ENCODE measurements at regions not wholly inside any gene's neighbourhood (a gene's known extent, or its start where the extent isn't known, plus 50 kb on each side); places are given as distances from the start of the nearest gene placed in this dataset.

DNA sequence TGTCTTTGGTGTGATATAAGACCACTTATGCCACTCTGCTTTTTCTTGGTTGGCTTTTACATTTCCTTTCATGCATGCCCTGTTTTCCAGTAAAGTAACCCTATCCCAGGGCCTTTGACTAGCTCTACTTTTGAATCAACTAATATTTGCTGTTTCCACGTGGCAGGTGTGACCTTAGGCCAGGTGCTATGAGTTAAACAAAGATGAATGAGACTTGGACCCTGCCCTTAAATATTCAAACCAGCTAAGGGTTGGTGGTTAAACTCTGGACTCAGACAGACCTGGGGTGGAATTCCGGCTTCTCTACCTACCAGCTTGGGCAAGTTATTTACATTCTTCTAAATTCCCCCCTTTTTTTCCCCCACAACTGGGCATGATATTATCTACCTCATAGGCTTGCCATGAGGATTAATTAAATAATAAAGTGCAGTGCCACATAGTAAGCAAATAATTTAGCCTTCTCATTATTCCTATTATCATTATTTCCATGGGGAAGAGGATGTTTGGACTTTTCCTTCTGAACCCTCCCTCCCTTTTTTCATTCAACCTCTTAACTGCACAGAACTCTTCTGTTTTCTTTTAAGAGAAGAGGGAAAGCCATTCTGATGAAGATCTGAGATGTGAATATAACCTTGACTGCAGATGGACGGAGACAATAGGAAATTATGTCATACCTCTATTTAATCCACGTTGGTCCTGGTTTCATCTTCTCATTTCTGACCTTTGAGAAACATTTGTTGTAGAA is 143.6 kb upstream of the TNFAIP3 start:
- DNase-seq, result no peak
- no peaks in the 10 kb centered on the region for H3K27me3 ChIP-seq (ENCODE audit: low read depth)
- no peak for TF ChIP-seq CTCF (IDR thresholded peaks at IDR 0.05)
- H3K36me3 ChIP-seq, result no peaks in the 10 kb centered on the region
- H3K4me3 ChIP-seq, result no peak overlapping the region
- H3K27ac ChIP-seq, result no peak overlapping the region
- no peaks in the 10 kb centered on the region for H3K9me3 ChIP-seq
- no peak for ATAC-seq
- intact Hi-C loops (cut with DNase I), result no loop called here
- peaks cover 6% of the 10 kb centered on the region for H3K4me1 ChIP-seq

DNA sequence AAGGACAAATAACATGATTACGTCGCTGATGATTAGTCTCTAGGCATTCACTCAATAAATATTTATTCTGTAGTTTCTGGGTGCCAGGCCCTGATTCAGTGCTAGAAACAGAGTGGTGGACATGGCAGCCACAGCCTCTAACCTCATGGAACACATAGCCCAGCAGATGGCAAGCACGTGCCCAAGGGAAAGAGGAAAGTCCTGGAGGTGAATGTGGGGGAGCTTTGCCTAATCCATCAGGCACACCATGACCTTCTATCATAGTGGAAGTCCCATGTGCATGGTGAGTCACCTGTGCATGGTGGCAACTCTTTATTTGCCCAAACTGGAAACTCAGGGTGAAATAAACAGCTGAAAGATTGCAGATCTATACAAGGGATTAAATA is 143.0 kb upstream of the TNFAIP3 start:
- TF ChIP-seq CTCF (IDR thresholded peaks at IDR 0.05), result no peak
- no peak for ATAC-seq
- Histone ChIP-seq H3K4me3 (no peak overlapping the region), H3K9me3 (no peaks in the 10 kb centered on the region), H3K4me1 (peaks cover 12% of the 10 kb centered on the region), H3K27me3 (ENCODE audit: low read depth) (no peaks in the 10 kb centered on the region), H3K36me3 (no peaks in the 10 kb centered on the region), H3K27ac (no peak overlapping the region)
- DNase-seq, result no peak
- intact Hi-C loops (cut with DNase I), result no loop called here

GRCh38 chr6:137724495-137725211 is 142.4 kb upstream of the TNFAIP3 start:
- H3K27me3 ChIP-seq (ENCODE audit: low read depth), result no peaks in the 10 kb centered on the region
- no peak overlapping the region for H3K4me3 ChIP-seq
- TF ChIP-seq CTCF (IDR thresholded peaks at IDR 0.05), result no peak
- DNase-seq (peak; percentile 64), ATAC-seq (peak; percentile 62 to 76)
- H3K27ac ChIP-seq, result no peak overlapping the region
- H3K4me1 ChIP-seq, result peaks cover 13% of the 10 kb centered on the region
- intact Hi-C loops (cut with DNase I), result no loop called here
- H3K9me3 ChIP-seq, result no peaks in the 10 kb centered on the region
- H3K36me3 ChIP-seq, result no peaks in the 10 kb centered on the region

- Histone ChIP-seq H3K27me3 (ENCODE audit: low read depth) (no peaks in the 10 kb centered on the region), H3K4me1 (peaks cover 13% of the 10 kb centered on the region), H3K4me3 (no peak overlapping the region), H3K36me3 (no peaks in the 10 kb centered on the region), H3K9me3 (no peaks in the 10 kb centered on the region), H3K27ac (no peak overlapping the region)
- DNase-seq (no peak), ATAC-seq (no peak)
- no peak for TF ChIP-seq CTCF (IDR thresholded peaks at IDR 0.05)
- intact Hi-C loops (cut with DNase I), result no loop called here
These were observed 141.1 kb upstream of the TNFAIP3 start for GRCh38 chr6:137725949-137726348.

GRCh38 chr6:137726582-137726981 is 140.5 kb upstream of the TNFAIP3 start:
- no peak for DNase-seq
- H3K4me1 ChIP-seq, result peaks cover 15% of the 10 kb centered on the region

More at GRCh38 chr6:137726582-137726981, 140.5 kb upstream of the TNFAIP3 start:
- H3K27ac ChIP-seq, result no peak overlapping the region
- no peak for TF ChIP-seq CTCF (IDR thresholded peaks at IDR 0.05)
- intact Hi-C loops (cut with DNase I), result no loop called here
- no peaks in the 10 kb centered on the region for H3K9me3 ChIP-seq
- ATAC-seq, result no peak
- no peaks in the 10 kb centered on the region for H3K27me3 ChIP-seq (ENCODE audit: low read depth)
- no peaks in the 10 kb centered on the region for H3K36me3 ChIP-seq
- H3K4me3 ChIP-seq, result no peak overlapping the region
